Lower leg skin (tissue), 4 donors: ENCODE measurements at regions not wholly inside any gene's neighbourhood (a gene's known extent, or its start where the extent isn't known, plus 50 kb on each side); places are given as distances from the start of the nearest gene placed in this dataset.

Source experiments
- DNase-seq, 2 donors: peaks; one replicate each; pipeline ENCODE4 v3.0.0-alpha.2; 2019; ENCODE audit warnings: low spot score in 2 of 2
- H3K4me3 ChIP-seq: fragments of 200-600 bp; sonication (generic); 2 replicates; pipeline ENCODE4 v1.5.1; 2017; ENCODE audit warnings: mild to moderate bottlenecking, low read depth; ENCODE audit not compliant: poor library complexity, severe bottlenecking
- POLR2A ChIP-seq, 2 donors: fragments of 450-650 bp; IDR thresholded peaks; one replicate each; pipeline ENCODE4 v1.6.1; 2016 to 2017; ENCODE audit warnings: antibody characterized with exemption in 2 of 2, mild to moderate bottlenecking in 1 of 2, moderate library complexity in 1 of 2
- WGBS, 2 donors: methylation state at CpG; one replicate each; pipeline ENCODE4 v1.1.5; 2018; 5-methylcytosine and 5-hydroxymethylcytosine counted together
- intact Hi-C: fragments of 100-400 bp; cut with DNase I; formaldehyde crosslinking; loops from one replicate; pipeline ENCODE4 v1.15.0; 2023; ENCODE audit warnings: low total_unique reads
- TF ChIP-seq, protein P1 (sequence below), 3 donors: fragments of 450-650 bp; IDR thresholded peaks; one replicate each; pipeline ENCODE4 v1.5.1; 2016; ENCODE audit warnings: antibody characterized with exemption in 3 of 3, mild to moderate bottlenecking in 3 of 3, moderate library complexity in 2 of 3

DNA sequence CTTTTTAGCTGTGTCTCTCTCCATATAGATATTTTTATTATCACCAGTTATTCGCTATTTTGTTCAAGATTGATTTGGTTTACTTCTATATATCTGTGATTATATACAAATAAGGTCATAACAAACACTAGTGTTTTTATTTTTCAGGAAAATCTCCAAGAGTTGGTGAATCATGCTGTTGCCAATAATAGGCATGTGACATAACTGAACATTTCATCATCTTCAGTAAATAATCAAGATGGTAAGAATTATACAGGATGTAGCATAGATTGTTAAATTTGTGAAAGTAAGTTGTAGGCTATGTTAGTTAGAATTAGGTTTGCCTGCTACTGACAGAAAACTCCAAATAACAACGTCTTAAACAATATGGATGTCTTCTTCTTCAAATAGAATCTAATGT lies 240.9 kb upstream of the PDE3A start:
- H3K4me3 ChIP-seq: no peak overlapping the region
- TF ChIP-seq, protein P1, sequence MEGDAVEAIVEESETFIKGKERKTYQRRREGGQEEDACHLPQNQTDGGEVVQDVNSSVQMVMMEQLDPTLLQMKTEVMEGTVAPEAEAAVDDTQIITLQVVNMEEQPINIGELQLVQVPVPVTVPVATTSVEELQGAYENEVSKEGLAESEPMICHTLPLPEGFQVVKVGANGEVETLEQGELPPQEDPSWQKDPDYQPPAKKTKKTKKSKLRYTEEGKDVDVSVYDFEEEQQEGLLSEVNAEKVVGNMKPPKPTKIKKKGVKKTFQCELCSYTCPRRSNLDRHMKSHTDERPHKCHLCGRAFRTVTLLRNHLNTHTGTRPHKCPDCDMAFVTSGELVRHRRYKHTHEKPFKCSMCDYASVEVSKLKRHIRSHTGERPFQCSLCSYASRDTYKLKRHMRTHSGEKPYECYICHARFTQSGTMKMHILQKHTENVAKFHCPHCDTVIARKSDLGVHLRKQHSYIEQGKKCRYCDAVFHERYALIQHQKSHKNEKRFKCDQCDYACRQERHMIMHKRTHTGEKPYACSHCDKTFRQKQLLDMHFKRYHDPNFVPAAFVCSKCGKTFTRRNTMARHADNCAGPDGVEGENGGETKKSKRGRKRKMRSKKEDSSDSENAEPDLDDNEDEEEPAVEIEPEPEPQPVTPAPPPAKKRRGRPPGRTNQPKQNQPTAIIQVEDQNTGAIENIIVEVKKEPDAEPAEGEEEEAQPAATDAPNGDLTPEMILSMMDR (IDR thresholded peaks at IDR 0.05): no peak
- TF ChIP-seq POLR2A (IDR thresholded peaks at IDR 0.05): no peak
- 91 to 96% methylated on average over 2 of the region's 2 CpGs for WGBS, 2 donors
- intact Hi-C loops: no loop called here
- no peak for DNase-seq

DNA sequence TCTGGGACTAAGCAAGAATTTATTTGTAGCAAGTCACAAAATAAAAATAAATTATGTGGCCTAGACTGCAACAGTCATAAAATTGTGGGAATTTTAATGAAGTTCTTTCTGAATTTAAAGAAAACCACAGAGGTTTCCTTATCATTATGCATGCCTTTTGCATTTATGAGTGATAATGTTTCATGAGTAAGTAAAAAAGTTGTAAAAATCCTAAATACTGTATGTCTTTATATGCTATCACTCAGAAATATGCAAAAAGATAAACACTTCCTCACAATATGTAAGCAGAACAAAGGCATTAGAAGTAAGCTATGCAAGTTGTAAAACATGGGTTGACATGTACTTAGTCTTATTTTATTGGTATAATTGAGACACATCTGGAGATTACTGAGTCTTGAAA lies 239.4 kb upstream of the PDE3A start:
- no peak for DNase-seq
- no peak for TF ChIP-seq POLR2A (IDR thresholded peaks at IDR 0.05)
- TF ChIP-seq, protein P1 (IDR thresholded peaks at IDR 0.05): no peak
- intact Hi-C loops: no loop called here
- no peak overlapping the region for H3K4me3 ChIP-seq

DNA sequence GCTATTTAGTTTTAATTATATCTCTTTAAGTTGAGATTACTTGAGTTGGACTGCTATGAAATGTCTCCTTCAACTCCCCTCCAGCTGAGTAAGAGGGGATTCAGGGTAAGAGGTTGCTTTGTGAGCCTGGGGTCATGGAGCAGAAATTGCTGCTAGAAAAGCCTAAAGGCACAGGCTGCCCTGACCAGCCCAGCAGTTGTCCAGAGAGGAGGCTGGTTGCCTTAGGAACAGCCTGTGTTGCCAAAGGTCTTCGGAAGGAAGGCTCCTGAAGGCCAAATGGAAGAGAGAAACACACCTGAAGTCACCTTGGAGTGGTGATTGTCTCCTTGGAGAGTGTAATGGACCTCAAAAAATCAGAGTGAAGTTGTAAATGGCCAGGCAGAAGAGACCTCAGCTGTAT lies 235.5 kb upstream of the PDE3A start:
- intact Hi-C loops: no loop called here
- DNase-seq: no peak
- no peak for TF ChIP-seq POLR2A (IDR thresholded peaks at IDR 0.05)
- TF ChIP-seq, protein P1 (IDR thresholded peaks at IDR 0.05): no peak
- H3K4me3 ChIP-seq: no peak overlapping the region
- 75 to 91% methylated on average over 1 of the region's 1 CpG for WGBS, 2 donors

DNA sequence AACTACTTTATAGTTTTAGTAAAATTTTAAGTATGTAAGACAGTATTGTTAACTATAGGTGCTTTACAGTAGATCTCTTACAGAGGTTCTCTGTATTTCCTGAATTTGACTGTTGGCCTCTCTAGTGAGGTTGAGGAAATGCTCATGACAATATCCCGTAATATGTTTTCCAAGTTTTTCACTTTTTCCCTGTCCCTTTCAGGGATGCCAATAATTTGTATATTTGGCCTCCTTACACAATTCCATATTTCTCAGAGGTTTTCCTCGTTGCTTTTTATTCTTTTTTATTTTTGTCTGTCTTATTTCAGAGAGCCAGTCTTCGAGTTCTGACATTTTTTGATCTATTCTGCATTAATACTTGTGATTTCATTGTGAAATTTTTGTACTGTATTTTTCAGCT lies 233.7 kb upstream of the PDE3A start:
- TF ChIP-seq POLR2A (IDR thresholded peaks at IDR 0.05): no peak
- TF ChIP-seq, protein P1 (IDR thresholded peaks at IDR 0.05): no peak
- H3K4me3 ChIP-seq: no peak overlapping the region
- intact Hi-C loops: no loop called here
- no peak for DNase-seq
- 70 to 87% methylated on average over 3 of the region's 3 CpGs for WGBS, 2 donors

DNA sequence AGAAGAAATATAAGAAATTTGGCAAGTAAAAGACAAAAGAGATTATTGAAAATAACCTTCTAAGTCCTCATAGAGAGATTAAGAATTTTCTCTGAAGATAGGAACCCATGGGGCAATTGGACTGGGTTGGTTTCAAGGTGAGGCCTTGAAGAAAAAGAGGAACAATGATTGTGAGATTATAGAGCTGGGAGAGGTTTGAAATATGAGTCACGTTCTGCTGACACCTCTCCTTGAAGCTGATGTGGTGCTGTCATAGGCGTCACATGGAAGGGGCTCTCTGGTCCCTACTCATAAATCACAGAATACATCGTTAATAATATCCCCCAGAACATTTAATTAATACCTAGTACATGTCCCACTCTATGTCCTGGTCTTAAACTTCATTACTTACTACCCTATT lies 227.6 kb upstream of the PDE3A start:
- WGBS, 2 donors: 73 to 88% methylated on average over 3 of the region's 3 CpGs
- TF ChIP-seq POLR2A (IDR thresholded peaks at IDR 0.05): no peak
- TF ChIP-seq, protein P1 (IDR thresholded peaks at IDR 0.05): no peak
- intact Hi-C loops: no loop called here
- DNase-seq: no peak
- no peak overlapping the region for H3K4me3 ChIP-seq

DNA sequence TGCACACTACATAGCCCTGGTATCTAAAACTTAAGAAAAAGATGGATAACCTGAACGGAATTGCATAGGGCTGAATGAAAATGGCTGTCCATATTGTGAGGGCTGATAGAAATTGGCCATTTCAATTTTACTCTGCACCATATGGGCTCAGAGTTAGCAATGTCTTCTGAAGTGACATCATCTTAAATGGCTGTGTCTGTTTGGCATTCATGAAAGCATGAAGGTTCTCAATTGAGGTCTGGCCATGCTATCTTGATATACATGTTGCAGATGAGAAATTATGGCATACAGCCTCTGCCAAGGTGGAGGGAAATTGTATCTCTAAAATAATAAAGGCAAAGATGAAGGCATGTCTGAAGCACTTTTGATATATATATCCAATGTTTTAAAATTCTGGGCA lies 226.0 kb upstream of the PDE3A start:
- DNase-seq: no peak
- WGBS, 2 donors: 70 to 79% methylated on average over 1 of the region's 1 CpG
- intact Hi-C loops: no loop called here
- no peak overlapping the region for H3K4me3 ChIP-seq
- no peak for TF ChIP-seq POLR2A (IDR thresholded peaks at IDR 0.05)
